WERI-Rb-1 (cell line): ENCODE measurements at regions not wholly inside any gene's neighbourhood (a gene's known extent, or its start where the extent isn't known, plus 50 kb on each side); places are given as distances from the start of the nearest gene placed in this dataset.

Experiments
- DNase-seq: peaks from one replicate; pipeline ENCODE4 v3.0.0-alpha.2; 2020
- H3K27ac ChIP-seq: fragments of 250-450 bp; sonication (Bioruptor Pico); 2 replicates; pipeline ENCODE4 v1.5.1; 2020; ENCODE audit warnings: mild to moderate bottlenecking, moderate library complexity
- H3K27me3 ChIP-seq: fragments of 250-450 bp; sonication (Bioruptor Pico); 2 replicates; pipeline ENCODE4 v1.5.1; 2021; ENCODE audit warnings: mild to moderate bottlenecking, low read depth, moderate library complexity; ENCODE audit not compliant: insufficient read depth, severe bottlenecking
- H3K36me3 ChIP-seq: fragments of 250-450 bp; sonication (Bioruptor Pico); 2 replicates; pipeline ENCODE4 v1.5.1; 2020; ENCODE audit warnings: mild to moderate bottlenecking, moderate library complexity
- H3K4me3 ChIP-seq: 2 replicates; pipeline ENCODE4 v1.5.1; 2011; ENCODE audit warnings: low read depth, mild to moderate bottlenecking, control low read depth, low read length
- H3K9me3 ChIP-seq: fragments of 250-450 bp; sonication (Bioruptor Pico); 2 replicates; pipeline ENCODE4 v1.5.1; 2021; ENCODE audit warnings: mild to moderate bottlenecking, moderate library complexity; ENCODE audit not compliant: severe bottlenecking
- TF ChIP-seq, protein P1 (sequence below): IDR thresholded peaks from 2 replicates; pipeline ENCODE4 v1.5.1; 2011; ENCODE audit warnings: low read depth, mild to moderate bottlenecking, control low read depth, inconsistent platforms, low read length

DNA sequence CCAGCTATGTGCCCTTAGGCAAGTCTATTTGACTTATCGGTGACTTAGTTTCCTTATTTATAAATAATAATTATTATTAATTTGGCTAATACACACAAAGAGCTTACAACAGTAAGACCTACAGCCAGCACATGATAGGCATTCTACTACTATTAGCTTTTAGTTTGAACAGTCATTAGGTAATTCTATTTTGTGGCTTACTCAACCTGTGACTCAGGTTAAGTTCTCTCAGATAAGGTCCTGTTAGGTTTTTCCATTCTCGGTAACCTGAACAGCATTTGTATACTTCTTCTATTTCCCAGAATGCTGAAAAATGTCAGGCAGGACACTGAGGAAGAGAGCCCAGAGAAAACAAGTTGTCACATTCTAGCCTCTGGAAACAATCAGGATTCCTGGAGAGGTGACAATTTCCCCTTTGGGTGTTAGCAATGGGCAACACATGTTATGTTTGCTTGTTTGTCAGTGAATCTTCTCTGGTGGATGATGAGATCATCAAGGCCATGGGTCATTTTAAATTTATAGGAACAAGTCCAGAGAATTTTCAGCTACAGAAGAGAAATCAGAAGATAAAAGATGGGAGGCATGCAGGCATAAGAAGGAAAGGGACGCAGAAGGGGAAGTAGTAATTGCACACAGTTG lies 2144.7 kb downstream of the PCDH7 start:
- TF ChIP-seq, protein P1, sequence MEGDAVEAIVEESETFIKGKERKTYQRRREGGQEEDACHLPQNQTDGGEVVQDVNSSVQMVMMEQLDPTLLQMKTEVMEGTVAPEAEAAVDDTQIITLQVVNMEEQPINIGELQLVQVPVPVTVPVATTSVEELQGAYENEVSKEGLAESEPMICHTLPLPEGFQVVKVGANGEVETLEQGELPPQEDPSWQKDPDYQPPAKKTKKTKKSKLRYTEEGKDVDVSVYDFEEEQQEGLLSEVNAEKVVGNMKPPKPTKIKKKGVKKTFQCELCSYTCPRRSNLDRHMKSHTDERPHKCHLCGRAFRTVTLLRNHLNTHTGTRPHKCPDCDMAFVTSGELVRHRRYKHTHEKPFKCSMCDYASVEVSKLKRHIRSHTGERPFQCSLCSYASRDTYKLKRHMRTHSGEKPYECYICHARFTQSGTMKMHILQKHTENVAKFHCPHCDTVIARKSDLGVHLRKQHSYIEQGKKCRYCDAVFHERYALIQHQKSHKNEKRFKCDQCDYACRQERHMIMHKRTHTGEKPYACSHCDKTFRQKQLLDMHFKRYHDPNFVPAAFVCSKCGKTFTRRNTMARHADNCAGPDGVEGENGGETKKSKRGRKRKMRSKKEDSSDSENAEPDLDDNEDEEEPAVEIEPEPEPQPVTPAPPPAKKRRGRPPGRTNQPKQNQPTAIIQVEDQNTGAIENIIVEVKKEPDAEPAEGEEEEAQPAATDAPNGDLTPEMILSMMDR = no peak
- Histone ChIP-seq H3K27ac (no peak overlapping the region), H3K4me3 (no peak overlapping the region), H3K9me3 (no peaks in the 10 kb centered on the region), H3K36me3 (no peaks in the 10 kb centered on the region), H3K27me3 (no peaks in the 10 kb centered on the region)
- DNase-seq = no peak

DNA sequence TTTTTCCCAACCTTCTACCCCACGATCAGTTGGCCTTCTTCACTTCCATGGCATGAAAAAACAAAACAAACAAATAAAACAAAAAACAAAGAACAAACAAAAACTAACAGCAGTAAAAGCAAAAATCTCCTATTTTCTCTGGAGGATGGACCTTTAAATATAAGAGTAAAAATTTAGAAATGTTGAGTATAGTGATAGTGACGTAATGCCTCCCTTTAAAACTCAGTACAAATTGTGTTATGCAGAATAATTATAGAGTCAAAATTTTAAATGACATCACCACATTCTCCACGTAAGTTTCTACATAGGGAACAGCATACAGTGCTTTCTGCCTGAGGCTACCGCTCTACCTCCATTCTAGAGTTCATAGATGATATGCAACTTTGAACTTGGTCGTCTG lies 2156.4 kb downstream of the PCDH7 start:
- H3K27me3 ChIP-seq = no peaks in the 10 kb centered on the region
- TF ChIP-seq, protein P1 = no peak
- no peak overlapping the region for H3K4me3 ChIP-seq
- no peaks in the 10 kb centered on the region for H3K36me3 ChIP-seq
- H3K9me3 ChIP-seq = no peaks in the 10 kb centered on the region
- H3K27ac ChIP-seq = no peak overlapping the region
- no peak for DNase-seq

DNA sequence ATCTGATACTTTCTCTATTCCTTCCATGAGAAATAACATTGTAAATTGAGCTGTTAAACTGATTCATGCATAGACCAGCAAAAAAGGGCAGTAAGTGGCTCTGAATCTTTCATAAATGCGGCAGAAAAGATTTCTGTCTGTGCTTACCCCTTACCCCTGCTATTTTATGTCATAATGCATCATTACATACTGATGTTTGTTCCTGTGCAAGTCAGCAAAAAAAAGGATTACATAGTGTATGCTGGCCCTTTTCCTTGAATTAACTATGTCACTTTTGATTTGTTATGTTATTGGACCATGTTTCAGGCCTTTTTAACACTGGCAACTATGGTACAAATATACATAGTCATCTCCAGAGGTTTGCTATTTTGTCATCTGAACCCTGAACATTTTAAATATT lies 2159.7 kb downstream of the PCDH7 start:
- no peak for DNase-seq
- TF ChIP-seq, protein P1 = no peak
- no peaks in the 10 kb centered on the region for H3K27me3 ChIP-seq
- no peaks in the 10 kb centered on the region for H3K9me3 ChIP-seq
- H3K36me3 ChIP-seq = no peaks in the 10 kb centered on the region
- no peak overlapping the region for H3K4me3 ChIP-seq
- H3K27ac ChIP-seq = no peak overlapping the region

DNA sequence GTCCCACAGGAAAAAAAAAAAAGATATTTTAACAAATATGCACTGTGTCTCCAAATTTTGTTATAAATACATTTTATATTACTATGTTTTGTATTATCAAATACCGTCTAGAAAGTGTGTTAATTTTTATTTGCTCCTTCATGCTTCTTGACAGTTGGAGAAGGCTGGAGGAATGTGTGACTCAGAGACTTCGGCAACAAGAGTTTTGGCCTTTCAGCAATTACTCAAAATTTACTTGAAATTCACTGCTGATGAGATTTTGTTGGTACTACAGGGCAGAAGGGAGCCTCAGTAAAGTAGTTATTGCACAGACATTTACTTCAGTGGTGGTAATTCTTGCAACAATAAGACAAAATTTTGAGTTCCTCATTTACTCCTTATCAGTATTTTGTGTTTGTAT lies 2164.0 kb downstream of the PCDH7 start:
- TF ChIP-seq, protein P1 = no peak
- DNase-seq = no peak
- H3K36me3 ChIP-seq = no peaks in the 10 kb centered on the region
- H3K4me3 ChIP-seq = no peak overlapping the region
- no peak overlapping the region for H3K27ac ChIP-seq
- H3K27me3 ChIP-seq = no peaks in the 10 kb centered on the region
- no peaks in the 10 kb centered on the region for H3K9me3 ChIP-seq

DNA sequence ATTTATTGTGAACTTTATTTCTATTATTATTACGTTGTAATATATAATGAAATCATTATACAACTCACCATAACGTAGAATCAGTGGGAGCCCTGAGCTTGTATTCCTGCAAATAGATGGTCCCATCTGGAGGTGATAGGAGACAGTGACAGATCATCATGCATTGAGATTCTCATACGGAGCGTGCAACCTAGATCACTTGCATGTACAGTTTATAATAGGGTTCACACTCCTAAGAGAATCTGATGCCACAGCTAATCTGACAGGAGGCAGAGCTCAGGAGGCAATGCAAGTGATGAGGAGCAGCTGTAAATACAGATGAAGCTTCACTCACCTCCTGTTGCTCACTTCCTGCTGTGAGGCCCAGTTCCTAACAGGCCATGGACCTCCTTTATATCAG lies 2170.2 kb downstream of the PCDH7 start:
- no peak overlapping the region for H3K27ac ChIP-seq
- no peak overlapping the region for H3K4me3 ChIP-seq
- TF ChIP-seq, protein P1 = no peak
- H3K27me3 ChIP-seq = no peaks in the 10 kb centered on the region
- peak; percentile 18 for DNase-seq
- H3K9me3 ChIP-seq = no peaks in the 10 kb centered on the region
- no peaks in the 10 kb centered on the region for H3K36me3 ChIP-seq

DNA sequence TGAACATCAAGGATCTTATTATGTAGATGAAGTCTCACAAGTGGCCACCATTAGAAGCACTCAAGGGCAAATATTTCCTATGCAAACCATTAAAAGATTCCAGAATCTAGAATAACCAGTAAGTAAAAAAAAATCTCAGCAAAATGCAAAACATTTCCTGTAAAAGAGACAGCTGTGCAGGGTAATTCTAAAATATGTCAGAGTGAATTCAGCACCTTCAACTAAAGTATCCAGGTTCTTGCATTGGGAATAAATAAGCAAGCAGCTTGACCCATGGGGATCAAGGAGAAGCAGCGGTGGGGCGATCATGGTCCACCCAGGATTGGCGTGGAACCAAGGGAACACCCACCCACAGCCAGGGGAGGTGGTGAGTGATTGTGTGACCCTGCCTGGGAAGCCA lies 2188.9 kb downstream of the PCDH7 start:
- TF ChIP-seq, protein P1 = no peak
- no peaks in the 10 kb centered on the region for H3K27me3 ChIP-seq
- no peaks in the 10 kb centered on the region for H3K36me3 ChIP-seq
- DNase-seq = no peak
- no peaks in the 10 kb centered on the region for H3K9me3 ChIP-seq
- H3K27ac ChIP-seq = no peak overlapping the region
- no peak overlapping the region for H3K4me3 ChIP-seq
